ENCODE measurements at regions not wholly inside any gene's neighbourhood (a gene's known extent, or its start where the extent isn't known, plus 50 kb on each side); places are given as distances from the start of the nearest gene placed in this dataset.

DNA sequence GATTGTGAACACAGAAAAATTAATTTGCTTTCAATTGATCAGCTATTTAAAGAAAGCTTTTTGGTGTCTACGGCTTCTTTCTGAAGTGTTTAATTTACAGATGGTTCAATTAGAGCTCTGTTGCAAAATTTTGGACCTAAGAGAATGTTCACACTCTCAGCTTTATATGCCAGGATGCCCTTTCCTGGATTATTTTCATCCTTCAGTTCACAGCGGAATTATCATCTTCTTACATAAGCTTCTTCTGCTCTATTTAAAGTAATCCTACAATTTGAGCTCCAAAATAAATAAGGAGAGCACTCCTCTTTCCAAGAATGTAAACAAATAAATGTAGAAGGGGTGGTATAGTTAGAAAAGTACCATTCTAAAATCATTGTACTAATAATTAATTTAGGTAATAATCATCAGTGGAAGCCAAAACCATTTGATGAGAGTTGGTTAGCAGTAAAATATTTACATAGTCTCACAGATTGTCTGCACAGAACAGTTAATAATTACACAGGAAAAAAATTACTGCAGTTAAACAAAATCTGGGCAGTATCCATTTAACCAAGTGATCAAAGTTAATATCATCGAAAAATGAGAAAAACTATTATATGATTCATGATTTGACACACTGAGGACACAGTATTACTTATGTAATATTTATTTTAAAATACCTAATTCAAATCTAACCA, 298.0 kb upstream of the TMEM229A start:
- TF ChIP-seq RAD21 (IDR thresholded peaks at IDR 0.05 in 1 of 2, conservative IDR thresholded peaks at IDR 0.05 in 1 of 2; ENCODE audit: low read depth in 2 of 2, low read length in 2 of 2) (no peak), EZH2 (IDR thresholded peaks at IDR 0.05; ENCODE audit: low read depth, low read length, severe bottlenecking) (no peak), YY1 (IDR thresholded peaks at IDR 0.05; ENCODE audit: low read depth, low read length) (no peak), TBP (IDR thresholded peaks at IDR 0.05; ENCODE audit: low read depth, low read length) (no peak), CHD2 (IDR thresholded peaks at IDR 0.05; ENCODE audit: low read length) (no peak), BCL11A (IDR thresholded peaks at IDR 0.05; ENCODE audit: low read depth in 2 of 2, low read length in 2 of 2) (no peak), SP1 (IDR thresholded peaks at IDR 0.05; ENCODE audit: low read depth, low read length) (no peak), POLR2AphosphoS5 (IDR thresholded peaks at IDR 0.05; ENCODE audit: low read depth, low read length) (no peak), RFX5 (IDR thresholded peaks at IDR 0.05; ENCODE audit: borderline replicate concordance, low read depth, low read length) (no peak)
- TF ChIP-seq, protein P1, sequence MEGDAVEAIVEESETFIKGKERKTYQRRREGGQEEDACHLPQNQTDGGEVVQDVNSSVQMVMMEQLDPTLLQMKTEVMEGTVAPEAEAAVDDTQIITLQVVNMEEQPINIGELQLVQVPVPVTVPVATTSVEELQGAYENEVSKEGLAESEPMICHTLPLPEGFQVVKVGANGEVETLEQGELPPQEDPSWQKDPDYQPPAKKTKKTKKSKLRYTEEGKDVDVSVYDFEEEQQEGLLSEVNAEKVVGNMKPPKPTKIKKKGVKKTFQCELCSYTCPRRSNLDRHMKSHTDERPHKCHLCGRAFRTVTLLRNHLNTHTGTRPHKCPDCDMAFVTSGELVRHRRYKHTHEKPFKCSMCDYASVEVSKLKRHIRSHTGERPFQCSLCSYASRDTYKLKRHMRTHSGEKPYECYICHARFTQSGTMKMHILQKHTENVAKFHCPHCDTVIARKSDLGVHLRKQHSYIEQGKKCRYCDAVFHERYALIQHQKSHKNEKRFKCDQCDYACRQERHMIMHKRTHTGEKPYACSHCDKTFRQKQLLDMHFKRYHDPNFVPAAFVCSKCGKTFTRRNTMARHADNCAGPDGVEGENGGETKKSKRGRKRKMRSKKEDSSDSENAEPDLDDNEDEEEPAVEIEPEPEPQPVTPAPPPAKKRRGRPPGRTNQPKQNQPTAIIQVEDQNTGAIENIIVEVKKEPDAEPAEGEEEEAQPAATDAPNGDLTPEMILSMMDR (IDR thresholded peaks at IDR 0.05; ENCODE audit: control extremely low read depth in 1 of 3, insufficient read depth in 1 of 3, low read depth in 1 of 3, low read length in 3 of 3), result no peak
- TF ChIP-seq, protein P2, sequence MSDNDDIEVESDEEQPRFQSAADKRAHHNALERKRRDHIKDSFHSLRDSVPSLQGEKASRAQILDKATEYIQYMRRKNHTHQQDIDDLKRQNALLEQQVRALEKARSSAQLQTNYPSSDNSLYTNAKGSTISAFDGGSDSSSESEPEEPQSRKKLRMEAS (IDR thresholded peaks at IDR 0.05), result no peak
